Fibroblast of lung (primary cell): ENCODE measurements at regions not wholly inside any gene's neighbourhood (a gene's known extent, or its start where the extent isn't known, plus 50 kb on each side); places are given as distances from the start of the nearest gene placed in this dataset.

Experiments
- DNase-seq, 2 donors: peaks; one replicate each; pipeline versions ENCODE4 v3.0.0 to v3.0.0-alpha.2; 2010; ENCODE audit warnings: low read depth in 2 of 2
- H2AFZ ChIP-seq: 2 replicates; pipeline ENCODE4 v1.5.1; 2012; ENCODE audit warnings: low read length, control low read depth, inconsistent platforms
- H3K27ac ChIP-seq: 2 replicates; pipeline ENCODE4 v1.5.1; 2011; ENCODE audit warnings: low read length, control low read depth; ENCODE audit not compliant: insufficient read depth
- H3K27me3 ChIP-seq: 2 replicates; pipeline ENCODE4 v1.5.1; 2011; ENCODE audit warnings: mild to moderate bottlenecking, low read length; ENCODE audit not compliant: control insufficient read depth, insufficient read depth
- H3K36me3 ChIP-seq: 2 replicates; pipeline ENCODE4 v1.5.1; 2011; ENCODE audit warnings: low read length; ENCODE audit not compliant: control insufficient read depth, insufficient read depth
- H3K4me1 ChIP-seq: 2 replicates; pipeline ENCODE4 v1.5.1; 2011; ENCODE audit warnings: low read length; ENCODE audit not compliant: control insufficient read depth, insufficient read depth; ENCODE audit errors: extremely low read depth
- H3K4me2 ChIP-seq: 2 replicates; pipeline ENCODE4 v1.5.1; 2011; ENCODE audit warnings: low read length, control low read depth; ENCODE audit not compliant: insufficient read depth; ENCODE audit errors: extremely low read depth
- H3K4me3 ChIP-seq, 4 experiments: fragments of 200-600 bp in 1 of 4; sonication (generic) in 1 of 4; replicated peaks in 1 of 4; 2 replicates each; pipeline ENCODE4 v1.5.1; 2011 to 2016; ENCODE audit warnings: low read length in 4 of 4, low read depth in 3 of 4, mild to moderate bottlenecking in 3 of 4, control low read depth in 2 of 4, inconsistent platforms in 1 of 4, mixed read lengths in 1 of 4; ENCODE audit not compliant: insufficient read depth in 1 of 4; ENCODE audit errors: control extremely low read depth in 1 of 4
- H3K79me2 ChIP-seq: 2 replicates; pipeline ENCODE4 v1.5.1; 2012; ENCODE audit warnings: mild to moderate bottlenecking, low read length, inconsistent platforms; ENCODE audit not compliant: control insufficient read depth, insufficient read depth
- H3K9ac ChIP-seq: 2 replicates; pipeline ENCODE4 v1.5.1; 2011; ENCODE audit warnings: mild to moderate bottlenecking, low read length, control low read depth; ENCODE audit not compliant: insufficient read depth
- H3K9me3 ChIP-seq: 2 replicates; pipeline ENCODE4 v1.5.1; 2012; ENCODE audit warnings: low read depth, low read length; ENCODE audit not compliant: control insufficient read depth, insufficient read depth
- H4K20me1 ChIP-seq: 2 replicates; pipeline ENCODE4 v1.5.1; 2011; ENCODE audit warnings: low read length; ENCODE audit not compliant: control insufficient read depth, insufficient read depth; ENCODE audit errors: extremely low read depth
- EZH2 ChIP-seq: IDR thresholded peaks from 2 replicates; pipeline ENCODE4 v1.5.1; 2012; ENCODE audit warnings: low read length, control low read depth, mild to moderate bottlenecking; ENCODE audit errors: missing control alignments
- TF ChIP-seq, protein P1 (sequence below), 2 donors: IDR thresholded peaks in 1 of 2; conservative IDR thresholded peaks in 1 of 2; 1 replicate in 1 of 2; 2 replicates in 1 of 2; pipeline ENCODE4 v1.5.1; 2011 to 2012; ENCODE audit warnings: low read length in 2 of 2, control low read depth in 1 of 2, inconsistent platforms in 1 of 2, low read depth in 1 of 2, mild to moderate bottlenecking in 1 of 2

- H3K27me3 ChIP-seq: no peaks in the 10 kb centered on the region
- H3K9ac ChIP-seq: no peak overlapping the region
- H3K4me3 ChIP-seq: no peak overlapping the region
- no peaks in the 10 kb centered on the region for H3K9me3 ChIP-seq
- H4K20me1 ChIP-seq: no peaks in the 10 kb centered on the region
- TF ChIP-seq, protein P1, sequence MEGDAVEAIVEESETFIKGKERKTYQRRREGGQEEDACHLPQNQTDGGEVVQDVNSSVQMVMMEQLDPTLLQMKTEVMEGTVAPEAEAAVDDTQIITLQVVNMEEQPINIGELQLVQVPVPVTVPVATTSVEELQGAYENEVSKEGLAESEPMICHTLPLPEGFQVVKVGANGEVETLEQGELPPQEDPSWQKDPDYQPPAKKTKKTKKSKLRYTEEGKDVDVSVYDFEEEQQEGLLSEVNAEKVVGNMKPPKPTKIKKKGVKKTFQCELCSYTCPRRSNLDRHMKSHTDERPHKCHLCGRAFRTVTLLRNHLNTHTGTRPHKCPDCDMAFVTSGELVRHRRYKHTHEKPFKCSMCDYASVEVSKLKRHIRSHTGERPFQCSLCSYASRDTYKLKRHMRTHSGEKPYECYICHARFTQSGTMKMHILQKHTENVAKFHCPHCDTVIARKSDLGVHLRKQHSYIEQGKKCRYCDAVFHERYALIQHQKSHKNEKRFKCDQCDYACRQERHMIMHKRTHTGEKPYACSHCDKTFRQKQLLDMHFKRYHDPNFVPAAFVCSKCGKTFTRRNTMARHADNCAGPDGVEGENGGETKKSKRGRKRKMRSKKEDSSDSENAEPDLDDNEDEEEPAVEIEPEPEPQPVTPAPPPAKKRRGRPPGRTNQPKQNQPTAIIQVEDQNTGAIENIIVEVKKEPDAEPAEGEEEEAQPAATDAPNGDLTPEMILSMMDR (conservative IDR thresholded peaks at IDR 0.05 in 1 of 2, IDR thresholded peaks at IDR 0.05 in 1 of 2; ENCODE audit: low read depth in 1 of 2, low read length in 2 of 2): no peak
- no peak for TF ChIP-seq EZH2
- no peaks in the 10 kb centered on the region for H3K4me1 ChIP-seq
- H3K4me2 ChIP-seq: no peak overlapping the region
- H3K79me2 ChIP-seq: no peaks in the 10 kb centered on the region
- no peak for DNase-seq
- no peak overlapping the region for H2AFZ ChIP-seq
- no peak overlapping the region for H3K27ac ChIP-seq
- H3K36me3 ChIP-seq: no peaks in the 10 kb centered on the region
Measured at GRCh38 chr9:75653750-75654149, 236.7 kb upstream of the PCSK5 start.

GRCh38 chr9:75657015-75657414, 233.5 kb upstream of the PCSK5 start:
- Histone ChIP-seq H2AFZ (no peak overlapping the region), H3K4me1 (no peaks in the 10 kb centered on the region), H3K27ac (no peak overlapping the region), H3K9me3 (no peaks in the 10 kb centered on the region), H3K4me3 (no peak overlapping the region), H4K20me1 (no peaks in the 10 kb centered on the region), H3K36me3 (no peaks in the 10 kb centered on the region), H3K27me3 (no peaks in the 10 kb centered on the region), H3K4me2 (no peak overlapping the region), H3K79me2 (no peaks in the 10 kb centered on the region), H3K9ac (no peak overlapping the region)
- TF ChIP-seq, protein P1 (conservative IDR thresholded peaks at IDR 0.05 in 1 of 2, IDR thresholded peaks at IDR 0.05 in 1 of 2; ENCODE audit: low read depth in 1 of 2, low read length in 2 of 2): no peak
- no peak for TF ChIP-seq EZH2
- no peak for DNase-seq

DNA sequence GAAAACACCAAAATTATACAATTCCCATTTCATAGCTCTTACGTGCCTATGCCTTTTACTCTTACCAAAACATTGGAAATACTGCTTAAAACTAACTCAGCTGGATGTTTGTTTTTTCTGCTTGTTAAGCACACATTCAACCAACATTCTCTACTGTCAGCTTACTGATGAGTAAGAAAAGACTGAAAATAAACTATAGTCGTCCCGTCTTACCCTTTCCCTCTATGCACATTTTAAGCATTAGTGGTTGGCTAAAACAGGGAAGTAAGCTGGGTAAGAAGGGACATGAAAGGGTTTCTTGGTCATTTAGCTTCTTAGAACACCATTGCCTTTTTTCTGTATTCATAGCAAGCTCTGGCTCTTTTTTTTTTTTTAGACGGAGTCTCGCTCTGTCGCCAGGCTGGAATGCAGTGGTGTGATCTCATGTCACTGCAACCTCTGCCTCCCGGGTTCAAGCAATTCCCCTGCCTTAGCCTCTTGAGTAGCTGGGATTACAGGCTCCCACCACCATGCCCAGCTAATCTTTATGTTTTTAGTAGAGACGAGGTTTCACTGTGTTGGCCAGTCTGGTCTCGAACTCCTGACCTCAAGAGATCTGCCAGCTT, 232.1 kb upstream of the PCSK5 start:
- H3K36me3 ChIP-seq: no peaks in the 10 kb centered on the region
- H3K79me2 ChIP-seq: no peaks in the 10 kb centered on the region
- H3K27me3 ChIP-seq: no peaks in the 10 kb centered on the region
- H3K9ac ChIP-seq: no peak overlapping the region
- no peak overlapping the region for H3K4me2 ChIP-seq
- TF ChIP-seq EZH2: no peak
- TF ChIP-seq, protein P1 (conservative IDR thresholded peaks at IDR 0.05 in 1 of 2, IDR thresholded peaks at IDR 0.05 in 1 of 2; ENCODE audit: low read depth in 1 of 2, low read length in 2 of 2): no peak
- H3K4me1 ChIP-seq: no peaks in the 10 kb centered on the region
- H2AFZ ChIP-seq: no peak overlapping the region
- H3K27ac ChIP-seq: no peak overlapping the region
- peak; percentile 8 to 12 for DNase-seq
- no peaks in the 10 kb centered on the region for H3K9me3 ChIP-seq
- no peak overlapping the region for H3K4me3 ChIP-seq
- H4K20me1 ChIP-seq: no peaks in the 10 kb centered on the region
